Activated T-cell treated with anti-CD3 and anti-CD28 coated beads, Interleukin-2, amount 50 U/mL, for 4 hours (primary cell): ENCODE measurements at regions not wholly inside any gene's neighbourhood (a gene's known extent, or its start where the extent isn't known, plus 50 kb on each side); places are given as distances from the start of the nearest gene placed in this dataset.

Source experiments
- ATAC-seq, 2 donors: fragments of 200-7000 bp; cut with Tn5 transposase; one replicate each; pipeline ENCODE4 v1.10.0; 2021
- DNase-seq: peaks from one replicate; pipeline ENCODE4 v3.0.0-alpha.2; 2020
- H3K27me3 Mint-ChIP-seq: one replicate; pipeline ENCODE4 v1.8.0; 2021; ENCODE audit warnings: low read depth, mixed read lengths
- H3K36me3 Mint-ChIP-seq: one replicate; pipeline ENCODE4 v1.8.0; 2022; ENCODE audit warnings: mixed read lengths; ENCODE audit not compliant: insufficient read depth
- H3K4me1 Mint-ChIP-seq: one replicate; pipeline ENCODE4 v1.8.0; 2021; ENCODE audit warnings: low read depth, mixed read lengths
- H3K4me3 Mint-ChIP-seq: one replicate; pipeline ENCODE4 v1.8.0; 2021; ENCODE audit warnings: mild to moderate bottlenecking, moderate library complexity, mixed read lengths
- H3K9me3 Mint-ChIP-seq: one replicate; pipeline ENCODE4 v1.8.0; 2021; ENCODE audit warnings: mixed read lengths

DNA sequence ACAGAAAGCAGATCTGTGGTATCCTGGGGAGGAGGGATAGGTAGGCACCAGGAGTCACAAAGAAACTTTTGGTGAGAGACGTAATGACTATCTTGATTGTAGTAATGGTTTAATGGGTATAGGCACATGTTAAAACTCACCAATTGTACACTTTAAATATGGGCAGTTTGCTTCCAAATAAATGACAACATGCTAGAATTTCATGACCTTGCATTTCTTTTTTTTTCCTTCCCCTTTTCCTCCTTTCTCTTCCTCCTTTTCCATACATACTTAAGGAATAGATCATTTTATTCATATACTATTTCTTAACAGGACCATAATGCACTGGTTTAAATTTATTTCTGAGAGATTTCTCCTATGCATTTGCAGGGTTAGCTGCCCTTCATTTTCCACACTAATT, 341.8 kb downstream of the TMEM182 start:
- Mint-ChIP-seq H3K27me3 (no peaks in the 10 kb centered on the region), H3K9me3 (peaks cover 3% of the 10 kb centered on the region), H3K36me3 (no peaks in the 10 kb centered on the region), H3K4me1 (no peaks in the 10 kb centered on the region), H3K4me3 (no peak overlapping the region)
- DNase-seq (no peak), ATAC-seq (no peak)

GRCh38 chr2:103119352-103119751, 357.5 kb downstream of the TMEM182 start:
- no peak for ATAC-seq
- no peaks in the 10 kb centered on the region for H3K27me3 Mint-ChIP-seq

DNA sequence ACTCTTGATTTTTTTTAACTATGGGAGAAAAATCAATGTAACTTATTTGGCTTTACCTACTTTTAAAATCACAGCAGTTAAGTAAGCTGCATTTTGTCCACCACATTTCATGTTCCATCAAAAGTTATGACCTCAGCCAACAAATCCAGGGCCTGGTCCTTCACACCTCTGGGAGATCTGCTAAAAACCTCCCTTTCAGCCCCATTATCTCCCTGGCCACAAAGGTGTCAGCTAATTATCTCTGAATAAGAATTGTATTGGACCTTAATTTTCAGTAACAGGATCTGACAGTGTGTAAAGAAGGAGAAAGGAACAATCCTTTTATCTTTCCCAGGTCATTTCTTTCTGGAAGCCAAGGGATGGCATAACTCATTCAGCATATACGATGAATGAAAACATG, 359.3 kb downstream of the TMEM182 start:
- no peaks in the 10 kb centered on the region for H3K36me3 Mint-ChIP-seq
- no peaks in the 10 kb centered on the region for H3K4me1 Mint-ChIP-seq
- no peaks in the 10 kb centered on the region for H3K27me3 Mint-ChIP-seq
- H3K9me3 Mint-ChIP-seq, result no peaks in the 10 kb centered on the region
- no peak for ATAC-seq
- H3K4me3 Mint-ChIP-seq, result no peak overlapping the region
- no peak for DNase-seq

More at GRCh38 chr2:103119352-103119751, 357.5 kb downstream of the TMEM182 start:
- no peak for DNase-seq
- Mint-ChIP-seq H3K36me3 (no peaks in the 10 kb centered on the region), H3K9me3 (no peaks in the 10 kb centered on the region), H3K4me3 (no peak overlapping the region), H3K4me1 (no peaks in the 10 kb centered on the region)

DNA sequence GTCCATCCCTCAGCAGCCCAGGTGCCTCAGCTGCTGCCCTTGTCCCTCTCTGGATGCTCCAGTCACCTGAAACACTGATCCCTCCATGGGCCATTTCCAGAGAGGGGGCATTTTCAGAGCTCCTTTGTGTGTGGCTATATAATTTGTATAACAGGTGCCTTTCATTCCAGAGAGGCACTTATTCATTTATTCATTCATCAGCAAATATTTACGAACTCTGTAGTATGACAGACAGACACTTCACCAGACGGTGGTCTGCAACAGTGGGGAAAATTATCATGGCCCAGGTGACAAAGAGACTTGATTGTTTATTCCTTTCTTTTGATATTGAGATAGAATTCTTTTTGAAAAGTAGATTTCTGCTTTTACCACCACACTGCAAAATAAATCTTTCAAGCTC, 361.7 kb downstream of the TMEM182 start:
- Mint-ChIP-seq H3K36me3 (no peaks in the 10 kb centered on the region), H3K4me3 (no peak overlapping the region), H3K9me3 (no peaks in the 10 kb centered on the region), H3K4me1 (no peaks in the 10 kb centered on the region), H3K27me3 (no peaks in the 10 kb centered on the region)
- DNase-seq (no peak), ATAC-seq (no peak)

DNA sequence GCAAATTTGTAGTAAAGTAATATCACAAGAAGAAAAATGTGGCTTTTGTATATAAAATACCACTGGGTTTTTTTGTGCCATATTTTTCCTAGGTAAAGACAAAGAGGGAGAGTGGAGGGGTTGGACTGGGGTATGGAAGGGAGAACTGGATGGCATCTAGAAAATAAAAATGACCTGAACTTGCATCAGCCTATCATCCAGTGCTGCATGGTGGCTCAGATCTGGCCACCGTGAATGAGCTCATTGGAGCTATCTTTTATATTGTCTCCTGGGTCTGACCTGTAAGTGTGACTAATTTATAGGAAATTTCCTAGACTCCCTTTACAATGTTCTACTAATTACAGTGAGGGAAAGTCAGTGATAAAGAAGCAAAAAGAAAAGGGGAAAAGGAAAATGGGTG, 369.0 kb downstream of the TMEM182 start:
- Mint-ChIP-seq H3K9me3 (no peaks in the 10 kb centered on the region), H3K27me3 (no peaks in the 10 kb centered on the region), H3K36me3 (no peaks in the 10 kb centered on the region), H3K4me1 (no peaks in the 10 kb centered on the region), H3K4me3 (no peak overlapping the region)
- DNase-seq (no peak), ATAC-seq (no peak)

DNA sequence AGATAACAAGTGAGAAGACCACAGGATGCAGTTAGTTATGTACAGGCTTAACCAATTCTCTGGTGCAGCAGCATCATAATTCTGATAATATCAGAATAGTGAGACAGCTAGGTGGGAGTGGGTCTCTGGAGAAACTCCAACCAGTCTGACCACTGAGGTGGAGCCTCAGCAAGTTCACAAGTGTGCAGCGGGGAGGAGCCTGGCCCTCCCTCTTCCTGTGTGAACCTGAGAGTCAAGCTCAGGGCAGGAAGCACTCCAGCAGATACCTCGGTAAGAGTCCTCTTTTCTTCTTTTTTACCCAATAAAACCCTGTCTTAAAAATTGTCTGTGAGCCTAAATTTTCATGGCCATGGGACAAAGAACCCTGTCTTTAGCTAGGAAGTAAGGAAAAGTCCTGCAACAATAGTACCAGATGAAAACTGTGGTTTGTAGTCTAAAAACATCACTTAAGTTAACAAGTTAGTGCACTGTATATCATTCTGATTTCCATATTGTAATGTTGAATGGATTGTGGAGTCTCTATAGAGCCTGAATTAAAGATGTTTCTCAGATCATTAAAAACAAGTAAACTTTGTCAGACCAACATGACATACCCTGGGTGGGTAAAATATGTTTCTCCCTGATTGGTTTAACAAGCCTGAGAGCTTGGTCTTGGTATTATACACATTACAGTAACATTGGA, 370.8 kb downstream of the TMEM182 start:
- Mint-ChIP-seq H3K36me3 (no peaks in the 10 kb centered on the region), H3K4me3 (no peak overlapping the region), H3K27me3 (no peaks in the 10 kb centered on the region), H3K4me1 (no peaks in the 10 kb centered on the region), H3K9me3 (peaks cover 5% of the 10 kb centered on the region)
- ATAC-seq, result peak in 1 of 2 donors; percentile 14
- no peak for DNase-seq

DNA sequence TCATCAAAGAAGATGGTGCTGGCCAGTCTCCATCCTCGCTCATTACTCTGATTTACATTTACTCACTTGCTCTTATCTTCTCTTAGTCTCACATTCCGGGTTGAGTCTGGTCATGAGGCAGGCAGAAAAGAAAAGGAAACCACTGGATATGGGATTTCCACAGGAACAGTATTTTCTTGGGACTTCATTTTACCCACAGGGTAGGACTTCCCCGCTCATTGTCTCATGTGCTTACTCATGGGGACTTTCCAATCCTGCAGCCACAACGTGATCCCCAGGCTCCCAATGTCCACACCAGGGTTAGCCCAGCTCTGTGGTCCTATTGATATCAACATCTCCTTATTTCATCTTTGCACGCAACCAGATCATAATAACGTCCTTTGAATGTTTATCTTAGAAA, 373.8 kb downstream of the TMEM182 start:
- H3K36me3 Mint-ChIP-seq, result no peaks in the 10 kb centered on the region
- H3K4me1 Mint-ChIP-seq, result no peaks in the 10 kb centered on the region
- H3K9me3 Mint-ChIP-seq, result peaks cover 5% of the 10 kb centered on the region
- H3K4me3 Mint-ChIP-seq, result no peak overlapping the region
- DNase-seq (no peak), ATAC-seq (no peak)
- no peaks in the 10 kb centered on the region for H3K27me3 Mint-ChIP-seq

- DNase-seq (no peak), ATAC-seq (no peak)
- no peak overlapping the region for H3K4me3 Mint-ChIP-seq
- no peaks in the 10 kb centered on the region for H3K27me3 Mint-ChIP-seq
- H3K4me1 Mint-ChIP-seq, result no peaks in the 10 kb centered on the region
- H3K9me3 Mint-ChIP-seq, result peaks cover 8% of the 10 kb centered on the region
- no peaks in the 10 kb centered on the region for H3K36me3 Mint-ChIP-seq
Observed at GRCh38 chr2:103138123-103138901, 376.5 kb downstream of the TMEM182 start.

DNA sequence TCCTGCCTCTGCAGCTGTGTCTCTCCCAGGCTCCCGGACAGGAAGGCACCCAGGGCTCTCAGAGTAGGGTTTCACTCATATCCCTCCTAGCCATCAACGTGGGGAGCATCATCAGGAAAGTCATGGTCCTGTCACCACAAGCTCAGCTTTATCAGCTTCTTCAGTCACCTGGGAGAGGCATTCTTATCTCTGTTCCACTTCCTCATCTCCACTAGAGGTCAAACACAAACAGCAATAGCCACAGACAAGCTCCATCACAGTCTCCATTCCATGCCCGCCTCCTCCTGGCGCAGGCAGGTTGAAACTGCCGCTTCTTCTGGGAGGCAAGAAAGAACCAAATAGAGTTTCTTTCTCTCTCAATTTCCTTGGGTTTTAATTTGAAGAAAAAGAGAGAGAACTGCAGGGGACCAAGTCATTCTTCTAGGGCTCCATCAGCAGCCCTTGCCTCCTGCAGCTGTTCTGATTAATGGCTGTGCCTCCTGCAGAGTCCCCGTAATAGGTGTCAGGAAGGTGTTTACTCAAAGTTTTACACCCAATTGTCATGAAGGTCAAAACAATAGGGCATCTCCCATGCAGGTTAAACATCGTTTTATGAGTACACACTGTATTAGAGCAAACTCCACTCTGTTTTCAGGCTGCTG, 377.9 kb downstream of the TMEM182 start:
- Mint-ChIP-seq H3K9me3 (peaks cover 8% of the 10 kb centered on the region), H3K27me3 (no peaks in the 10 kb centered on the region), H3K4me1 (no peaks in the 10 kb centered on the region), H3K4me3 (no peak overlapping the region), H3K36me3 (no peaks in the 10 kb centered on the region)
- DNase-seq (no peak), ATAC-seq (no peak)

DNA sequence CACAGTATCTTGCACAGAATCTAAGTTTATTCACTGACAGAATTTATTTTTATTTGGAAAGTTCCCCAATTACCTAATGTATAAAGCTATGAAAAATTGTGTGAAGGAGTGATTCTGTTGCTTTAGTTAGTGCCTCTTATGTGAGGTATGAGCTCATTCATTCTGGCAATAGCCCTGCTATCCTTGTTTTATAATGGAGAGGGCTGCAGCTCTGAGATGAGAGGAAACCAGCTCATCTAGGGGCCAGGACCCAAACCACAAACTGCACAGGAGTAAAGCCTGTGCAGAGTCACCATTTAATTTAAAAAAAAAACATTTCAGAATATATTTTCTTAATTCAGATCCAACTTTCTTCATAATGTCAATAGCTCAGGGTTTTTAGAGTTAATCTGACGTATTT, 383.0 kb downstream of the TMEM182 start:
- DNase-seq (no peak), ATAC-seq (no peak)
- H3K9me3 Mint-ChIP-seq, result peaks cover 3% of the 10 kb centered on the region
- no peak overlapping the region for H3K4me3 Mint-ChIP-seq
- no peaks in the 10 kb centered on the region for H3K4me1 Mint-ChIP-seq
- H3K36me3 Mint-ChIP-seq, result no peaks in the 10 kb centered on the region
- no peaks in the 10 kb centered on the region for H3K27me3 Mint-ChIP-seq

GRCh38 chr2:103145739-103146138, 383.9 kb downstream of the TMEM182 start:
- H3K4me3 Mint-ChIP-seq, result no peak overlapping the region
- no peaks in the 10 kb centered on the region for H3K36me3 Mint-ChIP-seq
- no peaks in the 10 kb centered on the region for H3K27me3 Mint-ChIP-seq
- H3K9me3 Mint-ChIP-seq, result peaks cover 3% of the 10 kb centered on the region
- H3K4me1 Mint-ChIP-seq, result no peaks in the 10 kb centered on the region
- ATAC-seq (no peak), DNase-seq (no peak)

- no peak for ATAC-seq
- no peak for DNase-seq
- no peaks in the 10 kb centered on the region for H3K36me3 Mint-ChIP-seq
- no peaks in the 10 kb centered on the region for H3K9me3 Mint-ChIP-seq
- H3K4me1 Mint-ChIP-seq, result no peaks in the 10 kb centered on the region
- H3K27me3 Mint-ChIP-seq, result no peaks in the 10 kb centered on the region
- no peak overlapping the region for H3K4me3 Mint-ChIP-seq
Observed at GRCh38 chr2:103151046-103151445, 389.2 kb downstream of the TMEM182 start.

DNA sequence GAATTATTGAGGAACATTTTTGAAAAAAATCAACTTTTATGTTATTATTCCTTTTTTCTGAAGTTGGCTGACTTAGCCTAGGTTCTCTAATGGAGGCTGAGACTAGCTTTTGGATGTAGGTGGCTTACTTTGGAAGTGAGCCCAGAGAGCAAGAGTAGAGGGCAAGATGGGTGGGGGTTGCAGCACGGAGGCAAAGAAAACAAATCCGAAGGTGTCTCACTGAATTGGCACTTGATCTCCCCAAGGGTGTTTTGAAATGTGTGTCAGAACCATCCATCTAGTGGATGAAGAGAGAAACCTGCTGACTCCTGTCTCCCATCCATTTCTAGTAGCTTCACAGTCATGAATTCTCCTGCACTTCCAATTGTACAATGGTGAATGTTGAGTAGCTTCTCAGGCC, 390.7 kb downstream of the TMEM182 start:
- Mint-ChIP-seq H3K4me1 (no peaks in the 10 kb centered on the region), H3K4me3 (no peak overlapping the region), H3K36me3 (no peaks in the 10 kb centered on the region), H3K9me3 (no peaks in the 10 kb centered on the region), H3K27me3 (no peaks in the 10 kb centered on the region)
- ATAC-seq (no peak), DNase-seq (no peak)

DNA sequence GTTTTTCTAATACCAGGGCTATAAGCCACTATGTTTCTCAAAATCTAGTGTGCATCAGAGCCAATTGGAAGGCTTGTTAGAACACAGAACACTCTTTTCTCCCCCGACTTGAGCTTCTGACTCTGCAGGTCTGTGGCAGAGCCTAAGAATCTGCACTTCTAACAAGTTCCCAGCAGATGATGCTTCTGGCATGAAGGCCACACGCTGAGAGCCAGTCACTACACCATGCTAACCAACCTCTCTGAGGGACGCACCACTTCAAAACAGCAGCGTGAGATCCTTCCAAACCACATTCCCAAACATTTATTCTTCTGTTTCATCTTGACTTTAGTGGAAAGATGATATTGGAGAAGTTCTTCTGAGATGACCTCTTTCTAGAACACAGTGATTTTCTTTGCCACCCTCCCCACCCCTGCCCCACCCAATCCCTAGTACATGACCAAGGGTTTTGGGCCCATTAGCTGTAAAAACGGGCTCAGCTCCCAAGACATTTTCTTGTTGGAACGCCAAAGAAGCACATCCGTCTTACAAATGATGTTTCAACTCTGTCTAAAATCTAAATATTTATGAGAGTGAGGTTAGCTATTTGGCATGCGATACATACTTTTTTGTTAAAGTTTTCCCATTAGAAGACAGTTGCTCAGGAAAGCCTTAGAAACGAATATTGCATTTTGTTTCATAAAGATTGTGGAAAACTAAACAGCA, 391.9 kb downstream of the TMEM182 start:
- ATAC-seq (no peak), DNase-seq (no peak)
- H3K9me3 Mint-ChIP-seq, result no peaks in the 10 kb centered on the region
- H3K27me3 Mint-ChIP-seq, result no peaks in the 10 kb centered on the region
- no peak overlapping the region for H3K4me3 Mint-ChIP-seq
- H3K36me3 Mint-ChIP-seq, result no peaks in the 10 kb centered on the region
- no peaks in the 10 kb centered on the region for H3K4me1 Mint-ChIP-seq
